ENCODE measurements at regions not wholly inside any gene's neighbourhood (a gene's known extent, or its start where the extent isn't known, plus 50 kb on each side); places are given as distances from the start of the nearest gene placed in this dataset.

DNA sequence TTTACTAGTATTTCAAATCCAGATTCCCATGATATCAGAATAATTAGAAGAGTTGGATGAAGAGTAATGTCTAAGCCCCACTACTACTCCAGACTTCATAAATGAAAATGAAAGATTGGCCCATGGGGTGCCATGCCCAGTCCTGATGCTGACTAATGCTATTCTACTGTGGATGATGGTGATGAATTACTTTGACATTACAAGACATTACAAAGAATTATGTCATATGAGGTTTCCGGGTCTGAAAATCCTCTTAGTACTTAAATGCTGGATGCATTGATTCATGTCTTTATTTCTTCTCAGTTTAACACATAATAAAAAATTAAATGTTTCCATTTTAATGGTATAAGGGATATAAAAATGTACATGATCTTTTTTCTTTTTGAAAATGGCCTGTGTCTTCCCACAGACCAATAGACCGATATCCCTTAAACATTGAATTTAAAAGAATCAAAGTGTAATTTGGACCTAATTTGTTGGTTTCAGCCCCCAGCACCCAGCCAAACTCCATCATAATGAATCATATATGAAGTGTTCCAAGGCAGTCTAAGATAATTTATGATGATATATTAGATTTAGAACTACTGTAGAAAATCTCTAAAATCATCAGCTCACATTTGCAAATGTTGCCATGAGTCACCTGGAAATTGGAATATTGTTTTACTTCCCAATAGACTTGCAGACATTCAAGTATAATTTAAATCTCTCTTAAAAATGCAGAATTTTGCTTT lies 223.6 kb upstream of the SGCD start:
- no peak for DNase-seq

- no peak for DNase-seq
These were observed 217.5 kb upstream of the SGCD start for GRCh38 chr5:156109317-156110023.

DNA sequence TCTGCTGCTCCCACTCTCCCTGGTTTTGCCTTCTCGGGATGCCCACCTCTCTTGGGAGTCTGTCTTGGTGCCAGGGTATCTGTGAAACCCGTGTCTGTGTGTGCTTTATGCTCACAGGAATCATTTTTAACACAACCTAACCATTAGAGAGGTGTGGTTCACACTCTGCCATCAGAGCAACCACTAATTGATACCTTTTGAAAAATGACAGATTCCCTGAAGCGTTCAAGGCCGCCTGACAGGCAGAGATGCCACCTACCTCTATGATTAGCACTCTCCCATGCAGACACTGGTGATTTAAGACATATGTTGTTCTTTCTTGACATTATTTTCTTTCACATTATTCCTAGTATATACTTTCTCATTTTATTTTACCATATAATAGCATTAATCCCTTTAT lies 207.3 kb upstream of the SGCD start:
- no peak for DNase-seq

- no peak for DNase-seq
These were observed 206.2 kb upstream of the SGCD start for GRCh38 chr5:156120777-156121176.

DNA sequence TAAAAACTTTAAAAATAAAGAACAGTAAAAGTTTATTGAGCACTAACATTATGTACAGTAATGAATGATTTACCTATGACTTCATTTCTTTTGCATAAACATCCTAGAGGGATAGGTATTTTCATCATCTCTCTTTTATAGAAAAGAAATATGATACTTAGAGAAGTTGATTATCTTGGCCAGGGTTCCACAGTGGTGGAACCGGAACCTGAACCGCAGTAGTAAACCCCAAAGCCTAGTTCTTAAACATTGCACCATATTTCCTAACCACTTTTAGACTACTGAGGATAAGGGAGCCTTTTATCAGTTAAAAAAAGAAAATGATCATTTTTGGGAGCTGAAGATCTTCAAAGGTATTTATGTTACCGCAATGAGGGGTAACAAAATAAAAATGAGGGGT lies 205.7 kb upstream of the SGCD start:
- DNase-seq = no peak

- DNase-seq = no peak
These were observed 205.1 kb upstream of the SGCD start for GRCh38 chr5:156121882-156122281.

DNA sequence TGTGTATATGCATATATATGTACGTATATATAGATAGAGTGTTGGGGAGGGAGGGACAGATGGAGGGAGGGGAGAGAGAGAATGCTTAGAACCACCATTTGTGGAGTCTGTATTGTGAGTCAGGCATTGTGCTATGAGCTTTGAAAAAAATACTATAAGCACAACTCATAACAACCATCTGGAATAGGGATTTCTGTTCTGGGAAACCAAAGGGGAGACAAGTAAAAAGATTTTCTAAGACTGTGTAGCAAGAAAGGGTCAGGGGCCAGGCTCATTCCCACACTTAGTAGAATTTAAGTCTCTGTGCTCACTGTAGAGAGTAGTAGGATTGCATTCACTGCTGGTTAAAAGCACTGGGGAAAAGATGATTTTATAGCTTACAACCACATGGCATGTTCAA lies 202.3 kb upstream of the SGCD start:
- DNase-seq = no peak

- DNase-seq = no peak
These were observed 201.8 kb upstream of the SGCD start for GRCh38 chr5:156125118-156125517.

DNA sequence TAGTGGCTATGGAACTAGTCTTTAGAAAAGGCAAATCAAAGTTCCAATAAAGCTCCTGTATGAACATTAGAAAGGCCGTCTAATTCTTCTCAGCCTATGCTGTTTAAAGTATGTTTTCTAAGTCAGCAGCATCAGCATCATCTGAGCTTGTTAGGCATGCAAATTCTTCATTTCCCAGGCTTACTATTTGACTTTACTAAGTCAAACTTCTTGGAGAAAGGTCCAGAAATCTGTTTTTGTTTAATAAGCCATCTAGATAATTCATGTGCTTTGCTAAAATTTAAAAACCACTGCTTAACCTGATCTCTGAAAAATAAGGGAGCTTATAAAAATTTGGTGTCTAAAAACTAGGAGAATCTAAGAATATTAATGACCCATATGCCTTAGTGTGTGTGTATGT lies 200.2 kb upstream of the SGCD start:
- no peak for DNase-seq

DNA sequence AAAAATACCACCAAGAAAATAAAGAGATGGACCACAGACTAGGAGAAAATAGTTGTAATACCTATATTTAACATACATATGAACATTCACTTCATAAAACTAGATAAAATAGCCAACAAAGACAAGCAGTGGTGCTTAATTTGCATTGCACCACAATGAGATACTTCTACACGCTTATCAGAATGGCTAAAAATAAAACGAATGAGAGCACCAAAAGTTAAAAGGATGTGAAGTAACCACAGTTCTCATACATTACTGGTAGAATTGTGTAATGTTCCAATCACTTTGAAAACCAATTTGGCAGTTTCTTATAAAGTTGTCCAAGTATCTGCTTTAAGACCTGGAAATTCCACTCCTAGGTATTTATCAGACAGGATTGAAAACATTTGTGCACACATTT lies 198.9 kb upstream of the SGCD start:
- no peak for DNase-seq

DNA sequence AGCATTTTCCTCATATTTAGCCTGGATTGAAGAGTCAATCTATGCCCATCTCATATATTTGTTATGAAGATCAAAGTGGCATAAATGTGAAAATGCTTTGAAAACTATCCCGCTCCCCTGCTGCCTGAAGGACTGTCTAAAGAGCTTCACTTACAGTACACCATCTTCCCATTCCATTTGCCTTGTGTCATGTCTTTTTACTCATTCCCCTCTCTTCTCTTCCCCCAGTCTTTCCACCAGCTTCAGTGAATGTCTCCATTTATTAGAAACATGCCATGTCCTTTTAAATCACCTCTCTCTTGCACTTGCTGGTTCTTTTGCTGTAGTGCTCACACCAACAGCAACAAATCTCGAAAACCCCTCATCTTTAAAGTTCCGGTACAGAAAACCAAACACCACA lies 192.7 kb upstream of the SGCD start:
- DNase-seq = no peak

DNA sequence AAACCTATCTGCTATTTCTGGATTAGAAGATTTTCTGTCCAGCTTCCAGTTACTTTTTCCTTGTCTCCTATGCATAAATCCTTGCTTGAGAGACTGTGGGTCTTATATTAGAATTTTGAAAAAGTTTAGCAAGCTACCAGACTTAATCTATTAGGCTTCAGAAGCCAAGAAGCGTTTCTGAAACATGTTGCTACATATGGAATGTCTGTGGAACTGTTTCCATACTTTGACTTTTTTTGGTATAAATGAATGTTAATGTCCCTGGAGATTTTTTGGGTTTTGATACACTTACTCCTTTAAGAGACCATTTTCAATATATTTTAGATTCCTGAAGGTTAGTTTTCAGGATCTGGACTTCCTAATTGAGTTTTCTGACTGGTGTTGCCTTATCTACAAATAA lies 191.4 kb upstream of the SGCD start:
- no peak for DNase-seq

GRCh38 chr5:156137071-156137869 lies 189.7 kb upstream of the SGCD start:
- DNase-seq = no peak

DNA sequence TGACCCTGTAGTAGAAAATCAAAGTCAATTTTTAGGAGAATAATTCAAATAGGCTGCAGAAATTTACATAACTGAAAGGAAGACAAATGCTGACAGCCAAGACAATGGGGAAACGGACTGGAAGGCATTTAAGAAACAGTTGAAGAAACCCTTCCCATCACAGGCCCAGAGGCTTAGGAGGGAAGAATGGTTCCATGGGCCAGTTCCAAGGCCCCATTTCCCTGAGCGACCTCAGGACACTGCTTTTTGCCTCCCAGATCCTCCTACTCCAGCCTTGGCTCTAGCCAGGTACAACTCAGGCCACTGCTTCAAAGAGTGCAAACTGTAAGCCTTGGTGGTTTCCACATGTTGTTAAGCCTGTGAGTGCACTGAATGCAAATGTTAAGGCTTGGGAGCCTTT lies 184.1 kb upstream of the SGCD start:
- DNase-seq = no peak

- no peak for DNase-seq
These were observed 179.6 kb upstream of the SGCD start for GRCh38 chr5:156147261-156147943.

- no peak for DNase-seq
These were observed 179.0 kb upstream of the SGCD start for GRCh38 chr5:156147944-156148285.

GRCh38 chr5:156148301-156148700 lies 178.7 kb upstream of the SGCD start:
- no peak for DNase-seq

DNA sequence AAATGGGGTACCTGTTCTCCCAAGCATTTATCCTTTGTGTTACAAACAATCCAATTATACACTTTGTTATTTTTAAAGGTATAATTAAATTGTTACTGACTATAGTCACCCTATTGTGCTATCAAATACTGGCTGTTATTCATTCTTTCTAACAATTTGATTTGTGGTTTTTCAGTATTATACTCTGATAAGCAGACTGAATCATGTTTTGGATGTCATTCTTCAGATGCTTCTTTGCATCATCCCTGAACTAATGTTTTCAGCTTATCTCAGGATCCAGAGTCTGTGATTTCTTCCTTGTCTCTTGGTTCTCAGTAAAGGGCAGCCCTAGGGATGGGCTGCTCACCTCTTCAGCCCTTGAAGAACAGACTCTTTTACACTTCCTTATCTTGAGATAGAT lies 177.8 kb upstream of the SGCD start:
- no peak for DNase-seq

DNA sequence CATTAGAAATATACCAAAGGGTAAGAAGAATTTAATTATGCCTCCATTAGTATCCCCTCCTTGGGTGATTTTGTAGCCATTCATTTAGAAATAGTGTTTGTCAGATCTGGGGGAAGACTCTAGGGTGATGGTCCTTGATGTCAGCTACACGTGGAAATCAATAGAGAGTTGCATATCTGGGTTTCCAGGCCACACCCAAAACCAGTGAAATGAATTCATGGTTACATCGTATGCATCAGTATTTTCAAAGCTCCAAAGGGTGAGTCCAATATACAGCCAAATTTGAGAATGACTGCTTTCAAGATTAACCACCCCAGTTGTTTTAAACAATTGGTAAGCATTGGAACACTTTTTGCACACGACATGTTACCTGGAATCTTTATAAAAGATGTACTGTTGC lies 173.4 kb upstream of the SGCD start:
- DNase-seq = no peak

GRCh38 chr5:156154757-156155156 lies 172.2 kb upstream of the SGCD start:
- no peak for DNase-seq

GRCh38 chr5:156155598-156155997 lies 171.4 kb upstream of the SGCD start:
- no peak for DNase-seq

DNA sequence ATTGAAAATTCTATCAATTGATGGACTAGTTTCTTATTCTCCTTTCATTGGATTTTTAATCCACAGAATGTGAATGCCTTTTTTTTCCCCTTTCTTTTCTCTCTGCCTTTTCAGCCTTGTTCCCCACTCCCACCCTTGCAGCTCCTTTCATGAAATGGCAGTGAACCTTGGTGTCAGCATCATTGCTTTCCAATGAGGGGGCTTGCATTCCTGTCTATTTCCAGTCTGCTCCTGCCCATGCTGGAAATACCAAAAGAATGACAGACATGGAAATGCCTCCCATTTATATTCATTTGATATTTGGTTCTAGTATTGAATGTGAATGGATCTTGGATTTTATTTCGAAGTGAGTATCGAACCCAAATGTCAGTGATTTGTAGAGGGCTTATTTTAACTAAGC lies 162.7 kb upstream of the SGCD start:
- DNase-seq = no peak

DNA sequence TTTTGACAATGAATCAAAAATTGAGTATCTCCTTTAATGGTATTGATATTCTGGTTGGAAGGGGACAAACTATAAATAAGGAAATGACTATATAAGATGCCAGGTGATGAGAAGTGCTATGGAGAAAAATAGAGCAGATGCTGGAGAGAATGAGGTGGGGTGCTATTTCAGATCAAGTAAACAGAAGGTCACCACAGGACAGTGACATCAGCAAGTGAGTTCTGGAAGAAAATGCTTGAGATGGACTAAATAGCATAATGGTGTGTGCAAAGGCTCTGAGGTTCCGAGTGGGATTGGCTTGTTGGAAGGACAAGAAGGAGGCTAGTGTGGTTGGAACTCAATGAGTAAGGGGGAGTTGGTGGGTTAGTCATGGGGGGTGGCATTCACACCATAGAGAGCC lies 157.5 kb upstream of the SGCD start:
- DNase-seq = no peak
